ENCODE measurements at regions not wholly inside any gene's neighbourhood (a gene's known extent, or its start where the extent isn't known, plus 50 kb on each side); places are given as distances from the start of the nearest gene placed in this dataset.

DNA sequence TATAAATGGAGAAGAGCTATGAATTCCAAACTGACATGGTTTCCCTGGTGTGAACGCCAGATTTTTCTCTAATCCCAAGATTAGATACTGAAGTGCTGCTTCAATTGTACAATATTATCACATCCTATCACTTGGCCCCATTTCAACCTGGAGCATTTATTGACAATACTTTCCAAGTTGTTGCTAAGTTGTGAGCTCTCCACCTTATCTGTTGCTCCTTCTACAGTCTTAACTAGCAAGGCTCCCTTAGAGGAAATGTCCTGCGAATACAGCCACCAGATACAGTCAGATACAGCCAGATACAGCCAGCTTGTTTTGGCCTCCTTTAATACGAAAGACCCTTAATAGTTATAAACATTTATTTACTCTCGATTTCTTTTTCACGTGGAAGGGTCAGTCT lies 466.3 kb upstream of the FAM241A start (continued):
- TF ChIP-seq, protein P1, sequence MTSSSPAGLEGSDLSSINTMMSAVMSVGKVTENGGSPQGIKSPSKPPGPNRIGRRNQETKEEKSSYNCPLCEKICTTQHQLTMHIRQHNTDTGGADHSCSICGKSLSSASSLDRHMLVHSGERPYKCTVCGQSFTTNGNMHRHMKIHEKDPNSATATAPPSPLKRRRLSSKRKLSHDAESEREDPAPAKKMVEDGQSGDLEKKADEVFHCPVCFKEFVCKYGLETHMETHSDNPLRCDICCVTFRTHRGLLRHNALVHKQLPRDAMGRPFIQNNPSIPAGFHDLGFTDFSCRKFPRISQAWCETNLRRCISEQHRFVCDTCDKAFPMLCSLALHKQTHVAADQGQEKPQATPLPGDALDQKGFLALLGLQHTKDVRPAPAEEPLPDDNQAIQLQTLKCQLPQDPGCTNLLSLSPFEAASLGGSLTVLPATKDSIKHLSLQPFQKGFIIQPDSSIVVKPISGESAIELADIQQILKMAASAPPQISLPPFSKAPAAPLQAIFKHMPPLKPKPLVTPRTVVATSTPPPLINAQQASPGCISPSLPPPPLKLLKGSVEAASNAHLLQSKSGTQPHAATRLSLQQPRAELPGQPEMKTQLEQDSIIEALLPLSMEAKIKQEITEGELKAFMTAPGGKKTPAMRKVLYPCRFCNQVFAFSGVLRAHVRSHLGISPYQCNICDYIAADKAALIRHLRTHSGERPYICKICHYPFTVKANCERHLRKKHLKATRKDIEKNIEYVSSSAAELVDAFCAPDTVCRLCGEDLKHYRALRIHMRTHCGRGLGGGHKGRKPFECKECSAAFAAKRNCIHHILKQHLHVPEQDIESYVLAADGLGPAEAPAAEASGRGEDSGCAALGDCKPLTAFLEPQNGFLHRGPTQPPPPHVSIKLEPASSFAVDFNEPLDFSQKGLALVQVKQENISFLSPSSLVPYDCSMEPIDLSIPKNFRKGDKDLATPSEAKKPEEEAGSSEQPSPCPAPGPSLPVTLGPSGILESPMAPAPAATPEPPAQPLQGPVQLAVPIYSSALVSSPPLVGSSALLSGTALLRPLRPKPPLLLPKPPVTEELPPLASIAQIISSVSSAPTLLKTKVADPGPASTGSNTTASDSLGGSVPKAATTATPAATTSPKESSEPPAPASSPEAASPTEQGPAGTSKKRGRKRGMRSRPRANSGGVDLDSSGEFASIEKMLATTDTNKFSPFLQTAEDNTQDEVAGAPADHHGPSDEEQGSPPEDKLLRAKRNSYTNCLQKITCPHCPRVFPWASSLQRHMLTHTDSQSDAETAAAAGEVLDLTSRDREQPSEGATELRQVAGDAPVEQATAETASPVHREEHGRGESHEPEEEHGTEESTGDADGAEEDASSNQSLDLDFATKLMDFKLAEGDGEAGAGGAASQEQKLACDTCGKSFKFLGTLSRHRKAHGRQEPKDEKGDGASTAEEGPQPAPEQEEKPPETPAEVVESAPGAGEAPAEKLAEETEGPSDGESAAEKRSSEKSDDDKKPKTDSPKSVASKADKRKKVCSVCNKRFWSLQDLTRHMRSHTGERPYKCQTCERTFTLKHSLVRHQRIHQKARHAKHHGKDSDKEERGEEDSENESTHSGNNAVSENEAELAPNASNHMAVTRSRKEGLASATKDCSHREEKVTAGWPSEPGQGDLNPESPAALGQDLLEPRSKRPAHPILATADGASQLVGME (CRISPR knock-in tag; IDR thresholded peaks at IDR 0.05): no peak
- no peak for TF ChIP-seq LEF1 (IDR thresholded peaks at IDR 0.05)
- no peak for TF ChIP-seq ZNF232 (CRISPR knock-in tag; IDR thresholded peaks at IDR 0.05)

DNA sequence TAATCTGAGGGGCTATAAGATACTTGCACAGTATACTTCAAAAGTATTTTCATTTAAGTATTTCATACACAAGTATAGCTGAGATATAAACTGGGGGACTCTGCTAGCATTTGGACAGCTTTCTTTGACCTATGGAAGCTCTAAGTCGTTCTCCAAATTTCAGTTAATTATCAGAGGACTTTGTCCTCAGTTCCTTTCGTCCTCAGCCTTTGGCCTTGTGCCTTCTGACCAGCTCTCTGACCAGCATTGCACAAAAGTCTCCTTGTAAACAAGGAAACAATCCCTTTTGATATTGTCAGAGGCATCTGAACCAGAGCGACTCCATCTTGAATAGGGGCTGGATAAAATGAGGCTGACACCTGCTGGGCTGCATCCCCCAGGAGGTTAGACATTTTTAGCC lies 464.0 kb upstream of the FAM241A start:
- CTCF ChIA-PET (ENCODE audit: low intra/inter-chr PET ratio): no interaction called here

More for the DNA sequence above, 464.0 kb upstream of the FAM241A start:
- H2AFZ ChIP-seq (ENCODE audit: low read depth, low read length): no peak overlapping the region
- FAIRE-seq (no peak), ATAC-seq (no peak), DNase-seq (ENCODE audit: extremely low read depth in 1 of 4, low spot score in 3 of 4) (no peak)
- no peaks in the 10 kb centered on the region for H3K9me3 ChIP-seq (replicated peaks; ENCODE audit: control insufficient read depth, insufficient read depth, low read depth, low read length)
- H3K36me3 ChIP-seq (ENCODE audit: control insufficient read depth, insufficient read depth, low read length): no peaks in the 10 kb centered on the region
- H3K27ac ChIP-seq (ENCODE audit: extremely low read depth, low read depth, low read length): no peak overlapping the region
- in situ Hi-C loops (cut with MboI): no loop called here
- no TSS peak for BruUV-seq (replicated peaks)
- intact Hi-C loops (cut with micrococcal nuclease): no loop called here
- no peak overlapping the region for H3K4me2 ChIP-seq (ENCODE audit: insufficient read depth, low read length)
- H3K9ac ChIP-seq (ENCODE audit: insufficient read depth in 1 of 2, low read depth in 2 of 2, low read length in 2 of 2): no peak overlapping the region
- H3K4me3 ChIP-seq: no peak overlapping the region
- TF ChIP-seq PURB (CRISPR knock-in tag; IDR thresholded peaks at IDR 0.05; ENCODE audit: low read depth): no peak
- no peaks in the 10 kb centered on the region for H3K9me1 ChIP-seq (ENCODE audit: control insufficient read depth, insufficient read depth, low read length)
- POLR2A ChIA-PET: no interaction called here
- 0% methylated on average over 3 of the region's 3 CpGs for WGBS (ENCODE audit: insufficient coverage, low coverage, missing lambda C conversion rate)
- H3K4me1 ChIP-seq (replicated peaks in 1 of 2; ENCODE audit: control insufficient read depth in 2 of 2, insufficient read depth in 2 of 2, low read length in 2 of 2): no peaks in the 10 kb centered on the region
- no peaks in the 10 kb centered on the region for H3K27me3 ChIP-seq (ENCODE audit: control insufficient read depth in 2 of 2, insufficient read depth in 2 of 2, low read length in 2 of 2)
- no peaks in the 10 kb centered on the region for H4K20me1 ChIP-seq (replicated peaks; ENCODE audit: control insufficient read depth, insufficient read depth, low read length)
- H3K79me2 ChIP-seq (ENCODE audit: control insufficient read depth, insufficient read depth, low read length): no peaks in the 10 kb centered on the region
